A673 (cell line): ENCODE measurements at regions not wholly inside any gene's neighbourhood (a gene's known extent, or its start where the extent isn't known, plus 50 kb on each side); places are given as distances from the start of the nearest gene placed in this dataset.

Experiments
- BruUV-seq: library from RNA; stranded (reverse); fragments of 400-500 nt; replicated peaks from 2 replicates; lab custom pipeline; 2021; lab: Mats Ljungman, UMichigan
- CTCF ChIA-PET: fragments of 300-600 bp; sonication (Branson Sonifier 250); formaldehyde crosslinking; loops from one replicate; lab custom pipeline; 2022; ENCODE audit warnings: antibody characterized with exemption; lab: Charles Lee
- POLR2A ChIA-PET: fragments of 300-600 bp; sonication (Branson Sonifier 250); formaldehyde crosslinking; loops from one replicate; lab custom pipeline; 2022; ENCODE audit warnings: antibody characterized with exemption; ENCODE audit not compliant: low non-redundant PET; lab: Charles Lee
- DNase-seq: peaks from one replicate; pipeline ENCODE4 v3.0.0-alpha.2; 2015; ENCODE audit warnings: low spot score
- H3K27ac ChIP-seq: fragments of 200-600 bp; sonication (generic); 2 replicates; pipeline ENCODE4 v1.5.1; 2016; ENCODE audit warnings: mixed run types, low read depth, mild to moderate bottlenecking, mixed read lengths, antibody characterized with exemption, low read length; ENCODE audit not compliant: poor library complexity, severe bottlenecking
- H3K27me3 ChIP-seq: fragments of 200-600 bp; sonication (generic); replicated peaks from 2 replicates; pipeline ENCODE4 v1.6.1; 2017; ENCODE audit warnings: mixed run types, low read depth, mild to moderate bottlenecking, mixed read lengths, antibody characterized with exemption, low read length; ENCODE audit not compliant: insufficient read depth, poor library complexity
- H3K36me3 ChIP-seq: fragments of 200-600 bp; sonication (generic); 2 replicates; pipeline ENCODE4 v1.6.1; 2016; ENCODE audit warnings: mixed run types, mild to moderate bottlenecking, mixed read lengths, antibody characterized with exemption, low read length; ENCODE audit not compliant: insufficient read depth, poor library complexity, severe bottlenecking
- H3K4me1 ChIP-seq: fragments of 200-600 bp; sonication (generic); 2 replicates; pipeline ENCODE4 v1.6.1; 2017; ENCODE audit warnings: mixed run types, mild to moderate bottlenecking, mixed read lengths, antibody characterized with exemption, low read length; ENCODE audit not compliant: insufficient read depth, poor library complexity, severe bottlenecking
- H3K4me3 ChIP-seq: fragments of 200-600 bp; sonication (generic); 2 replicates; pipeline ENCODE4 v1.5.1; 2016; ENCODE audit warnings: low read depth, mixed run types, mild to moderate bottlenecking, mixed read lengths, low read length; ENCODE audit not compliant: poor library complexity, severe bottlenecking
- H3K9me3 ChIP-seq: fragments of 200-600 bp; sonication (generic); 2 replicates; pipeline ENCODE4 v1.6.1; 2016; ENCODE audit warnings: mixed run types, low read depth, mild to moderate bottlenecking, mixed read lengths, antibody characterized with exemption, low read length; ENCODE audit not compliant: poor library complexity, severe bottlenecking
- CTCF ChIP-seq: fragments of 300-800, 200-600 bp; sonication (generic); conservative IDR thresholded peaks from 2 replicates; pipeline ENCODE4 v1.5.1; 2017; ENCODE audit warnings: low read depth, mild to moderate bottlenecking, antibody characterized with exemption, low read length, moderate library complexity, mixed read lengths
- EZH2 ChIP-seq: fragments of 200-600 bp; sonication (generic); IDR thresholded peaks from 2 replicates; pipeline ENCODE4 v1.6.1; 2017; ENCODE audit warnings: borderline replicate concordance, low read depth, mild to moderate bottlenecking, mixed read lengths, antibody characterized with exemption, low read length; ENCODE audit not compliant: poor library complexity, severe bottlenecking
- intact Hi-C: fragments of 100-400 bp; cut with micrococcal nuclease; formaldehyde crosslinking; loops from one replicate; pipeline ENCODE4 v1.10.0; 2022; ENCODE audit not compliant: unreplicated experiment

DNA sequence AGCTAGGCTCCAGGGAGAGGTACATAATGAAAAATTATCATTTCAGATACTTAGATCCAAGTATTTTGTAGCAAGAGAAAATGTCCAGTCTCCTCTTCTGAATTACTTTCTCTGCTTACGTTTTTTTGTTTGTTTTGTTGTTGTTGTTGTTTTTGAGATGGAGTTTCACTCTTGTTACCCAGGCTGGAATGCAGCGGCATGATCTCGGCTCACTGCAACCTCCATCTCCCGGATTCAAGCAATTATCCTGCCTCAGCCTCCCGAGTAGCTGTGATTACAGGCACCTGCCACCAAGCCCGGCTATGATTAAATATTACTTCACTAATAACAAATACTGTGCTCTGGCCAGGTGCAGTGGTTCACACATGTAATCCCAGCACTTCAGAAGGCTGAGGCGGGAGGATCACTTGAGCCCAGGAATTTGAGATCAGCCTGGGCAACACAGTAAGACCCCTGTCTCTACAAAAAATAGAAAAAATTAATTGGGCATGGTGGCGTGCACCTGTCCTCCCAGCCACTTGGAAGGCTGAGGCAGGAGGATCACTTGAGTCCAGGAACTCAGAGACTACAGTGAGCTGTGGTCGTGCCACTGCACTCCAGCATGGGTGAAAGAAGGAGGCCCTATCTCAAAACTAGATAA, 155.0 kb upstream of the JARID2 start:
- no peak for DNase-seq
- Histone ChIP-seq H3K4me3 (no peak overlapping the region), H3K27me3 (no peaks in the 10 kb centered on the region), H3K9me3 (no peaks in the 10 kb centered on the region), H3K4me1 (peaks cover 10% of the 10 kb centered on the region), H3K36me3 (no peaks in the 10 kb centered on the region), H3K27ac (no peak overlapping the region)
- intact Hi-C loops, result no loop called here
- no TSS peak for BruUV-seq
- TF ChIP-seq CTCF, result no peak
- CTCF ChIA-PET, result interaction anchor here (0.5 kb wide), 1 partner anchor 131 kb away, joined by 8 read pairs; no protein-coding TSS in a partner anchor
- POLR2A ChIA-PET, result no interaction called here

GRCh38 chr6:15096894-15097837, 148.7 kb upstream of the JARID2 start:
- H3K9me3 ChIP-seq, result no peaks in the 10 kb centered on the region
- no peaks in the 10 kb centered on the region for H3K4me1 ChIP-seq
- no peaks in the 10 kb centered on the region for H3K36me3 ChIP-seq
- no TSS peak for BruUV-seq
- intact Hi-C loops, result no loop called here
- ChIA-PET CTCF (no interaction called here), POLR2A (no interaction called here)
- TF ChIP-seq CTCF, result no peak
- TF ChIP-seq EZH2, result no peak
- H3K27ac ChIP-seq, result no peak overlapping the region
- H3K4me3 ChIP-seq, result no peak overlapping the region
- DNase-seq, result no peak
- no peaks in the 10 kb centered on the region for H3K27me3 ChIP-seq

GRCh38 chr6:15101130-15101529, 144.7 kb upstream of the JARID2 start:
- TF ChIP-seq CTCF, result no peak
- no peak for TF ChIP-seq EZH2
- intact Hi-C loops, result no loop called here
- no TSS peak for BruUV-seq
- ChIA-PET CTCF (no interaction called here), POLR2A (no interaction called here)
- Histone ChIP-seq H3K27ac (no peak overlapping the region), H3K27me3 (no peaks in the 10 kb centered on the region), H3K9me3 (peaks cover 4% of the 10 kb centered on the region), H3K4me3 (no peak overlapping the region), H3K36me3 (no peaks in the 10 kb centered on the region), H3K4me1 (peaks cover 2% of the 10 kb centered on the region)
- DNase-seq, result no peak
